VCaP (cell line): ENCODE measurements at regions not wholly inside any gene's neighbourhood (a gene's known extent, or its start where the extent isn't known, plus 50 kb on each side); places are given as distances from the start of the nearest gene placed in this dataset.

Experiments used
- H3K27ac ChIP-seq: fragments of 450-650 bp; 2 replicates; pipeline ENCODE4 v1.5.1; 2017
- TF ChIP-seq, protein P1 (sequence below): fragments of 450-650 bp; conservative IDR thresholded peaks from 2 replicates; pipeline ENCODE4 v1.5.1; 2017; ENCODE audit warnings: mild to moderate bottlenecking, moderate library complexity

- TF ChIP-seq, protein P1, sequence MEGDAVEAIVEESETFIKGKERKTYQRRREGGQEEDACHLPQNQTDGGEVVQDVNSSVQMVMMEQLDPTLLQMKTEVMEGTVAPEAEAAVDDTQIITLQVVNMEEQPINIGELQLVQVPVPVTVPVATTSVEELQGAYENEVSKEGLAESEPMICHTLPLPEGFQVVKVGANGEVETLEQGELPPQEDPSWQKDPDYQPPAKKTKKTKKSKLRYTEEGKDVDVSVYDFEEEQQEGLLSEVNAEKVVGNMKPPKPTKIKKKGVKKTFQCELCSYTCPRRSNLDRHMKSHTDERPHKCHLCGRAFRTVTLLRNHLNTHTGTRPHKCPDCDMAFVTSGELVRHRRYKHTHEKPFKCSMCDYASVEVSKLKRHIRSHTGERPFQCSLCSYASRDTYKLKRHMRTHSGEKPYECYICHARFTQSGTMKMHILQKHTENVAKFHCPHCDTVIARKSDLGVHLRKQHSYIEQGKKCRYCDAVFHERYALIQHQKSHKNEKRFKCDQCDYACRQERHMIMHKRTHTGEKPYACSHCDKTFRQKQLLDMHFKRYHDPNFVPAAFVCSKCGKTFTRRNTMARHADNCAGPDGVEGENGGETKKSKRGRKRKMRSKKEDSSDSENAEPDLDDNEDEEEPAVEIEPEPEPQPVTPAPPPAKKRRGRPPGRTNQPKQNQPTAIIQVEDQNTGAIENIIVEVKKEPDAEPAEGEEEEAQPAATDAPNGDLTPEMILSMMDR, result no peak
- H3K27ac ChIP-seq, result no peak overlapping the region
These were observed 50.0 kb upstream of the RASGRP1 start for GRCh38 chr15:38614621-38615020.

DNA sequence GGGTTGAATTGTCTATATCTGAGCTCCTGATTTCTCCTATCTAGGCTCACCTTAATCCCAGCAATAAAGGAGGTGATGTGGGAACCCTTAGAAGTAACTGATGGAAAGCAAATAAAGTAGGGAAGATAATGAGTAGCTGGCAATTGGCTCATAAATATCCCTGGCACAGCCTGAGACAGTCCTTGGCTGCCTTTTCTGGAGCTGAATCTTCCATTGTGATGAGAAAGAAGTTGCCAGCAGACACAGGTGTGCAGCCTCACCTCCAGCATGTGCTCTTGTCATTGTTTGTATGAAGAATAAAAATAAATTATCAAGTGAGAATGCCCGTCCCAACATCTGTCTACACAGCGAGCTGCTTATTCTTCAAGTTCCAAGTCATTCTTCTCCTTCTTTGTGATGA lies 53.2 kb upstream of the RASGRP1 start:
- TF ChIP-seq, protein P1, result no peak
- no peak overlapping the region for H3K27ac ChIP-seq

GRCh38 chr15:38618242-38618955 lies 53.8 kb upstream of the RASGRP1 start:
- H3K27ac ChIP-seq, result no peak overlapping the region
- TF ChIP-seq, protein P1, result no peak

- no peak overlapping the region for H3K27ac ChIP-seq
- TF ChIP-seq, protein P1, result no peak
These were observed 55.5 kb upstream of the RASGRP1 start for GRCh38 chr15:38620098-38620497.

GRCh38 chr15:38620851-38621594 lies 56.4 kb upstream of the RASGRP1 start:
- TF ChIP-seq, protein P1, result no peak
- H3K27ac ChIP-seq, result no peak overlapping the region

DNA sequence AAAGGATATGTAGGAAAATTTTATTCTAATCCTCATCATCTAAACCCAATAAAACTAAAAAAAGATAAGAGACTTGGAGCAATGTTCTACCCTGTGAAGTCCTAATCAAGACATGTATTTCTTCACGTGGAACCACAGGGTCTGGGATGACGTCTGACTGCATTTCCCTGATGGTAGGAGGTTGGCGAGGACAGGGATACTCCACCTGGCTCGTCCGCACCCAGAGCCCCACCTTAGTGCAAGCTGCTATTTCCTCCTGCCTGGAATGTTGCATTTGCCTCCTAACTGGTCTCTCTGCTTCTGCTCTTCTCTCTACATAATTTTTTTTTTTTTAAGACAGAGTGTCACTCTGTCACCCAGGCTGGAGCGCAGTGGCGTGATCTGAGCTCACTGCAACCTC lies 57.7 kb upstream of the RASGRP1 start:
- no peak overlapping the region for H3K27ac ChIP-seq
- TF ChIP-seq, protein P1, result no peak

GRCh38 chr15:38622908-38623307 lies 58.3 kb upstream of the RASGRP1 start:
- no peak overlapping the region for H3K27ac ChIP-seq
- TF ChIP-seq, protein P1, result no peak
